Left hindlimb (tissue), 1 donor: ENCODE measurements at regions not wholly inside any gene's neighbourhood (a gene's known extent, or its start where the extent isn't known, plus 50 kb on each side); places are given as distances from the start of the nearest gene placed in this dataset.

Experiments used
- DNase-seq: peaks from one replicate; pipeline ENCODE4 v3.0.0-alpha.2; 2018

DNA sequence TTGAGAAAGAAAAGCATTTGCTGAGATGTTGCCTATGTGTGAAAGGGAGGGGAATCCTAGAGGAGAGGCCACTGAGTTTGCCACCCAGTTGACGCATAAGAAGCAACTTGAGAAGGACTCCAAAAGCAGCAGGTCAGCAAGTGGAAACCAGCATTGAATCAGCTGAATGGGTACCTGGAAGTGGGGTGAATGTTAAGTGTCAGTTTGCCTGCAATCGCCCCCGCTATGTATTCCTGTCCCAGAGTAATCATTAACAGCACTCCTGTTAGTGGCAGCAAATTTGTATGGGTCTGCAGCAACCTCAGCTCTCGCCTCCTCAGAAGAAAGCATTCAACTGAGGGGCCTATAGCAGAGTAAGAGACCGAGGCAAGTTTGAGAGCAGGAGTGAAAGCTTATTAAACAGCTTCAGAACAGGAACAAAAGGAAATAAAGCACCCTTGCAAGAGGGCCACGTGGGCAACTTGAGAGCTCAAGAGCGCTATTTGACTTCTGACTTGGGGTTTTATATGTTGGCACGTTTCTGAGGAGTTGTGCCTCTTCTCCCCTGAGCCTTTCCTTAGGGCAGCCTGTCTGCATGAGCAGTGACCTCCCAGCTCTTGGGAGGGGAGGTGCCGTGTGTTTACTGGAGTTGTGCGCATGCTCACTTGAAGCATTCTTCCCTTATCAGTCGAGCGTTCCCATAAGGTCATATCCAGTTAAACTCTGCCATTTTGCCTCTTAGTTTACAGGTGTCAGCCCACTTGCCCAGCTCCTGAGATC is 122.6 kb upstream of the PHACTR1 start:
- no peak for DNase-seq

DNA sequence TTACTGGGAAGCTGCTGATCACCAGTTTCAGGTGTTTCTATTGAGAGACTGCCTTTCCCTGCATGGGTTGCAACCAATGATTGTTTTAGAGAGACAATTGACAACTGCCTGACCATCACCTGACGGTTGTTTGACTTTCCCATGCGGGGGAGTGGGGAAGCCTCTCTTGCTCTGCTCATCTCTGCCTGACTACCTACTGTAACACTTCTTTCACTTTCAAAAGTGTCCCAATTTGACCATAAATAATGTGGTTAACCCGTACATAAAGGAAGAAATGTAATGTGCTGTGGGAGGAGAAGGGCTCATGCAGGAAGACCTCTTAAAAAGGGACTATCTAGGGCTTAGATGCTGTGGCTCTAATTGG is 122.1 kb upstream of the PHACTR1 start:
- DNase-seq, result no peak

DNA sequence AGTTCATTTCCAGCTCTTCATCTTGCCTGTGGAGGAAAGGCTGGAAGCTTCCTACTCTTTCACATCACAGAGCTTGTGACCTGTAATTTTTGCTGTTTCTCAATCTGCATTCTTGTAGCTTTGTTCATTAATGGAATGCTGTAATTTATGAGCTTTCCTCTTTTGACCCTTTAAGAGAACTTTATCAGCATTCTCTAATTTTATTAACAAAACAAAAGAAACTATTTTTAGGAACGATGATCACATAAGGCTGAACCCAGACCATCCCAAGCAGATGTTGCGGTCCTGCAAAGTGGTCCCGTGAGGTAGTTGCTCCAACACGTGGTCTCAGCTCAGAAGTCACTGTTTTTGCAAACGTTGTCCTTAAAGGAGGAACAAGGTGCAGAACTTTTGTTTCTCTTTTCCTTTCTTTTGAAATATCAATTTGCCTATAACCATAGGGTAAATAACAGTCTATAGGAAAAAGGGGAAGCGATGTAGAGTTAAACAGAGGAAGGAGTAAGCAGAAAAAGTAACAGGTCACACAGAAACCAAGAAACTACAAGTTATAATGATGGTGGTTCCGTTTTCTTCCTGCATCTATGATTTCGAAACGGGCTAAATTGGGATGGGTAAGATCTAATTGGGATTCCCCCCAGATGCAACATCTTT is 121.3 kb upstream of the PHACTR1 start:
- DNase-seq, result no peak

- DNase-seq, result no peak
Measured at GRCh38 chr6:12596731-12597130, 119.8 kb upstream of the PHACTR1 start.

GRCh38 chr6:12598919-12599318 is 117.6 kb upstream of the PHACTR1 start:
- no peak for DNase-seq

- DNase-seq, result no peak
Measured at GRCh38 chr6:12601881-12602280, 114.7 kb upstream of the PHACTR1 start.

GRCh38 chr6:12602342-12602741 is 114.2 kb upstream of the PHACTR1 start:
- DNase-seq, result no peak

GRCh38 chr6:12602951-12603672 is 113.5 kb upstream of the PHACTR1 start:
- DNase-seq, result no peak

DNA sequence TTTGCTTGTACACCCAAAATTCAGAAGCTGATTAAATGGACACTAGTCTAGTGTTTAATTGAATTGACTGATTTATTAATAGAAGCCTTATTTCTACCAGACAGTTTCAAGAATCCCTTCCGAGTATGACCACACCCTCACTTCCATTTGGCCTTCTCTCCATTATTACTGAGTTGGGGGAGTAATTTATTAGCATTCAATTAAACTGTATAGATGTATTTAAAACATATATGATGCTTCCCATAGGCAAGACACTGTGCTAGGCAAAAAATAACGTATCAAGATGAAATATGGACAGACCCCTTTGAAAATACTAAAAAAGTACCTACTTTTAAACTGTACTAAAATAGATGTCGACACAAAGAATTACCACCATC is 112.9 kb upstream of the PHACTR1 start:
- DNase-seq, result no peak

GRCh38 chr6:12605888-12606345 is 110.7 kb upstream of the PHACTR1 start:
- no peak for DNase-seq

DNA sequence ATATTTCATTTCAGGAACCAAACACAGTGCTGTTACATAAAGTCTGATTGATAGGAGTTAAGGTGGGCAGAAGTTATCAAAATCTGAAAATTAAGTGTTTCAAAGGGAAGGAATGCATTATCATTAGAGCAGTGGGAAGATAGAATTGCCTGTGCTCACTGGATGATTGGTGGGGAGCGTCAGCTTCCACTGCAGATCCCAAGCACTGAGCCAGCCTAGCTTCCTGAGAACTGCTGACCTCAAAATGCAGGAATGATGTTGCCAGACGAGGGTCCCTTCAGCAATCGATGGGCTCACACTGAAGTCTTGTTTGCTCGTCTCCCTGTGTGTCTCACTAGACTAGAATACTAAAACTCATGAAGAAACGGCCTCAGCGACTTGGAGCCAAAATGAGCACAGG is 110.0 kb upstream of the PHACTR1 start:
- DNase-seq, result no peak

DNA sequence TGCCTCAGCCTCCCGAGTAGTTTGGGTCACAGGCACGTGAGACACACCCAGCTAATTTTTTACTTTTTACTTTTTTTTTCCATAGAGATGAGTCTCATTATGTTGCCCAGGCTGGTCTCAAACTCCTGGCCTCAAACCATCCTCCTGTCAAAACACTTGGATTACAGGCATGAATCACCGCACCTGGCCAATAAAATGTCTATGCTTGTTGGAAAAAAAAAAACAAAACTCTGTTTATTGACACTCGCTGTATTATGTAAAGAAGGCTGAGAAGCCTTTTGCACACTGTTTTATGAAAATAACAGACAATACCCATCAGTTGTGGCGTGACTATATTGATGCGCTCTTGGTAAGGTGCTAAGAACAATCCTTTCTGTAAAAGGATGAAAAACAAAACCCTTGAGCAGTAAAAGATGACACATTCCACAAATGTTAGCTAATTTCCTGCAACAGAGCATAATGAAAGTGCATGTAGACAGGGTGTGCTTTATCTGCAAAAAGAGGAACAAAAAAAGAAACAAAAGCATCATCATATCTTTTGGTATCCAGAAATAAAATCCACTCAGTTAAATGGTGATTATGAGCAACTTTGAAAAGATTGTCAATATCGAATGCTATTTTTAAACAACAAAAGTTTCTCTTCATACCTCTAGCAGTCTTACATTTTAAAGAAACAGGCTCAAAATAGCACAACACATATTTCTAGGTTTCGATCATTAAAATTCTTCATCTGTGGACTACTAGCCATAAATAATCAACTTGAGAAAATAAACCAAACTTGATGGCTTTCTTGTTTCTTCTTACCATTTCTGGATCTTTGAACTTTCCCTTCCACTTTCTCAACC is 108.3 kb upstream of the PHACTR1 start:
- no peak for DNase-seq

- DNase-seq, result no peak
Measured at GRCh38 chr6:12608874-12609273, 107.7 kb upstream of the PHACTR1 start.

- DNase-seq, result no peak
Measured at GRCh38 chr6:12609751-12610150, 106.8 kb upstream of the PHACTR1 start.

GRCh38 chr6:12610862-12611261 is 105.7 kb upstream of the PHACTR1 start:
- no peak for DNase-seq

- DNase-seq, result no peak
Measured at GRCh38 chr6:12613811-12614210, 102.8 kb upstream of the PHACTR1 start.

DNA sequence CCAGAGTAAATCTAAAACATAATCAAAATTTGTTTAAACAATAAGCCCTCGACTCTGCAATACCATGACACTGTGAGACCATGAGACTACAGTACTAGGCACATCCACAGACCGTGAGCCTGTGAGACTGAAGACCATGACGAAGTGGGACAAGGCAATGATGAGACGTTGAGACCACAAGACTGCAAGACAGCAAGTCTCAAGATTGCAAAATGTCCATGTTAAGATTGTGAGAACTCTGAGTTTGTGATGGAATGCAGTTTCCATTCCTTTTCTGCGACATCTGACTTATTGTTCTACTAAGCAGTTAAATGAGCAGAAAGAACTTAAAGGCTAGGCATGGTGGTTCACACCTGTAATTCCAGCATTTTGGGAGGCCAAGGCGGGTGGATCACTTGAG is 102.1 kb upstream of the PHACTR1 start:
- DNase-seq, result no peak

GRCh38 chr6:12618296-12618695 is 98.3 kb upstream of the PHACTR1 start:
- DNase-seq, result no peak

- no peak for DNase-seq
Measured at GRCh38 chr6:12621754-12622153, 94.8 kb upstream of the PHACTR1 start.

DNA sequence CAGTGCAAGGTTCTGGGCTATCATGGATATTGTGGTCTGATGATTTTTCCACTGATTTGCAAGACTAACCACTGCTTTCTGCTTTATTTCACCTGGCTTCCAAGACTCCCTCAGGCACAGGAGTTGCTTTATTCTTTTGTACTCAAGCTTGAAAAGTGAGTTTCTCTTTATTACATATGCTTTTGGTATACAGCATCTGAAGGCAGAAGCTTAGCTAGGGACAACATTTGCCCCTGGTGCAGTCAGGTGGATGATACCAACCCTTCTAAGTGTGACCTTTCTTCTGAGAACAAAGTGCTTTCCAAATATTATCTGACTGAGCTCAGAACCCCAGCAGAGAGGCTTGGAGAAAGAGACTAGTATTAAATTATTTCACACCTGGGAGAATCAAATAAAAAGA is 94.0 kb upstream of the PHACTR1 start:
- no peak for DNase-seq

GRCh38 chr6:12624142-12624837 is 92.3 kb upstream of the PHACTR1 start:
- DNase-seq, result no peak

- DNase-seq, result no peak
Measured at GRCh38 chr6:12627053-12627452, 89.5 kb upstream of the PHACTR1 start.

- DNase-seq, result no peak
Measured at GRCh38 chr6:12628327-12628726, 88.2 kb upstream of the PHACTR1 start.
